ENCODE measurements at regions not wholly inside any gene's neighbourhood (a gene's known extent, or its start where the extent isn't known, plus 50 kb on each side); places are given as distances from the start of the nearest gene placed in this dataset.

- TF ChIP-seq FOXP2 (optimal IDR thresholded peaks at IDR 0.05; ENCODE audit: borderline replicate concordance, extremely low read depth, extremely low read length, insufficient read depth): no peak
- TF ChIP-seq POLR2AphosphoS5 (IDR thresholded peaks at IDR 0.05; ENCODE audit: low read depth, low read length): no peak
- no peak for TF ChIP-seq REST (IDR thresholded peaks at IDR 0.05; ENCODE audit: insufficient read depth in 1 of 2, low read depth in 2 of 2, low read length in 2 of 2)
- TF ChIP-seq SIN3A (IDR thresholded peaks at IDR 0.05; ENCODE audit: borderline replicate concordance, insufficient read depth, low read length): no peak
- TF ChIP-seq TAF1 (IDR thresholded peaks at IDR 0.05; ENCODE audit: borderline replicate concordance, insufficient read depth, low read length): no peak
Observed at GRCh38 chr16:85375282-85375681, 237.8 kb upstream of the GSE1 start.

GRCh38 chr16:85376292-85377095 lies 236.6 kb upstream of the GSE1 start:
- TF ChIP-seq TAF1 (IDR thresholded peaks at IDR 0.05; ENCODE audit: borderline replicate concordance, insufficient read depth, low read length) (no peak), SIN3A (IDR thresholded peaks at IDR 0.05; ENCODE audit: borderline replicate concordance, insufficient read depth, low read length) (no peak), POLR2AphosphoS5 (IDR thresholded peaks at IDR 0.05; ENCODE audit: low read depth, low read length) (no peak), REST (IDR thresholded peaks at IDR 0.05; ENCODE audit: insufficient read depth in 1 of 2, low read depth in 2 of 2, low read length in 2 of 2) (no peak), FOXP2 (optimal IDR thresholded peaks at IDR 0.05; ENCODE audit: borderline replicate concordance, extremely low read depth, extremely low read length, insufficient read depth) (no peak)

GRCh38 chr16:85377388-85378144 lies 235.6 kb upstream of the GSE1 start:
- TF ChIP-seq FOXP2 (optimal IDR thresholded peaks at IDR 0.05; ENCODE audit: borderline replicate concordance, extremely low read depth, extremely low read length, insufficient read depth) (no peak), POLR2AphosphoS5 (IDR thresholded peaks at IDR 0.05; ENCODE audit: low read depth, low read length) (no peak), REST (IDR thresholded peaks at IDR 0.05; ENCODE audit: insufficient read depth in 1 of 2, low read depth in 2 of 2, low read length in 2 of 2) (no peak), TAF1 (IDR thresholded peaks at IDR 0.05; ENCODE audit: borderline replicate concordance, insufficient read depth, low read length) (no peak), SIN3A (IDR thresholded peaks at IDR 0.05; ENCODE audit: borderline replicate concordance, insufficient read depth, low read length) (no peak)

- TF ChIP-seq REST (IDR thresholded peaks at IDR 0.05; ENCODE audit: insufficient read depth in 1 of 2, low read depth in 2 of 2, low read length in 2 of 2) (no peak), POLR2AphosphoS5 (IDR thresholded peaks at IDR 0.05; ENCODE audit: low read depth, low read length) (no peak), FOXP2 (optimal IDR thresholded peaks at IDR 0.05; ENCODE audit: borderline replicate concordance, extremely low read depth, extremely low read length, insufficient read depth) (no peak), TAF1 (IDR thresholded peaks at IDR 0.05; ENCODE audit: borderline replicate concordance, insufficient read depth, low read length) (no peak), SIN3A (IDR thresholded peaks at IDR 0.05; ENCODE audit: borderline replicate concordance, insufficient read depth, low read length) (no peak)
Observed at GRCh38 chr16:85378145-85379040, 234.7 kb upstream of the GSE1 start.
